ENCODE measurements at regions not wholly inside any gene's neighbourhood (a gene's known extent, or its start where the extent isn't known, plus 50 kb on each side); places are given as distances from the start of the nearest gene placed in this dataset.

GRCh38 chr13:47147812-47148119, 250.9 kb upstream of the HTR2A start:
- Histone ChIP-seq H3F3A (ENCODE audit: insufficient read depth) (no peaks in the 10 kb centered on the region), H3K27ac (ENCODE audit: low read depth, low read length) (no peak overlapping the region), H3K4me3 (ENCODE audit: insufficient read depth, low read length, poor library complexity, severe bottlenecking) (no peak overlapping the region), H2AFZ (ENCODE audit: low read depth, low read length, severe bottlenecking) (no peak overlapping the region), H3K36me3 (ENCODE audit: low read length) (no peaks in the 10 kb centered on the region), H3K9me2 (replicated peaks; ENCODE audit: insufficient read depth, low read length) (no peaks in the 10 kb centered on the region), H3K4me2 (ENCODE audit: low read depth, low read length, poor library complexity, severe bottlenecking) (no peak overlapping the region), H3K27me3 (ENCODE audit: low read length) (no peaks in the 10 kb centered on the region), H3K79me2 (ENCODE audit: insufficient read depth, low read length) (no peaks in the 10 kb centered on the region), H4K20me1 (ENCODE audit: low read depth, low read length) (no peaks in the 10 kb centered on the region), H3K9ac (ENCODE audit: low read length) (no peak overlapping the region), H3K9me3 (ENCODE audit: insufficient read depth, low read length) (no peaks in the 10 kb centered on the region)
- TF ChIP-seq CTCF (IDR thresholded peaks at IDR 0.05; ENCODE audit: insufficient read depth, low read length, poor library complexity, severe bottlenecking) (no peak), EZH2phosphoT487 (conservative IDR thresholded peaks at IDR 0.05; ENCODE audit: low read length) (no peak)

GRCh38 chr13:47146991-47147811, 250.3 kb upstream of the HTR2A start:
- Histone ChIP-seq H3K9ac (ENCODE audit: low read length) (no peak overlapping the region), H3F3A (ENCODE audit: insufficient read depth) (no peaks in the 10 kb centered on the region), H4K20me1 (ENCODE audit: low read depth, low read length) (no peaks in the 10 kb centered on the region), H3K27me3 (ENCODE audit: low read length) (no peaks in the 10 kb centered on the region), H3K79me2 (ENCODE audit: insufficient read depth, low read length) (no peaks in the 10 kb centered on the region), H3K4me3 (ENCODE audit: insufficient read depth, low read length, poor library complexity, severe bottlenecking) (no peak overlapping the region), H2AFZ (ENCODE audit: low read depth, low read length, severe bottlenecking) (no peak overlapping the region), H3K9me2 (replicated peaks; ENCODE audit: insufficient read depth, low read length) (no peaks in the 10 kb centered on the region), H3K4me2 (ENCODE audit: low read depth, low read length, poor library complexity, severe bottlenecking) (no peak overlapping the region), H3K9me3 (ENCODE audit: insufficient read depth, low read length) (no peaks in the 10 kb centered on the region), H3K27ac (ENCODE audit: low read depth, low read length) (no peak overlapping the region), H3K36me3 (ENCODE audit: low read length) (no peaks in the 10 kb centered on the region)
- no peak for TF ChIP-seq EZH2phosphoT487 (conservative IDR thresholded peaks at IDR 0.05; ENCODE audit: low read length)
- TF ChIP-seq CTCF (IDR thresholded peaks at IDR 0.05; ENCODE audit: insufficient read depth, low read length, poor library complexity, severe bottlenecking): no peak

- Histone ChIP-seq H3K27ac (ENCODE audit: low read depth, low read length) (no peak overlapping the region), H3K9ac (ENCODE audit: low read length) (no peak overlapping the region), H3K9me2 (replicated peaks; ENCODE audit: insufficient read depth, low read length) (no peaks in the 10 kb centered on the region), H3K27me3 (ENCODE audit: low read length) (no peaks in the 10 kb centered on the region), H3K4me2 (ENCODE audit: low read depth, low read length, poor library complexity, severe bottlenecking) (no peak overlapping the region), H4K20me1 (ENCODE audit: low read depth, low read length) (no peaks in the 10 kb centered on the region), H3K4me3 (ENCODE audit: insufficient read depth, low read length, poor library complexity, severe bottlenecking) (no peak overlapping the region), H2AFZ (ENCODE audit: low read depth, low read length, severe bottlenecking) (no peak overlapping the region), H3K79me2 (ENCODE audit: insufficient read depth, low read length) (no peaks in the 10 kb centered on the region), H3F3A (ENCODE audit: insufficient read depth) (no peaks in the 10 kb centered on the region), H3K36me3 (ENCODE audit: low read length) (no peaks in the 10 kb centered on the region), H3K9me3 (ENCODE audit: insufficient read depth, low read length) (no peaks in the 10 kb centered on the region)
- no peak for TF ChIP-seq CTCF (IDR thresholded peaks at IDR 0.05; ENCODE audit: insufficient read depth, low read length, poor library complexity, severe bottlenecking)
- no peak for TF ChIP-seq EZH2phosphoT487 (conservative IDR thresholded peaks at IDR 0.05; ENCODE audit: low read length)
These were observed 249.3 kb upstream of the HTR2A start for GRCh38 chr13:47146136-47146535.
